GM12878 (cell line): ENCODE measurements at regions not wholly inside any gene's neighbourhood (a gene's known extent, or its start where the extent isn't known, plus 50 kb on each side); places are given as distances from the start of the nearest gene placed in this dataset.

Experiments used
- ATAC-seq: fragments of 200-7000 bp; cut with Tn5 transposase; 3 replicates; pipeline ENCODE4 v1.9.1; 2020; ENCODE audit warnings: mild to moderate bottlenecking, moderate library complexity
- BruUV-seq: library from RNA; stranded (reverse); fragments of 400-500 nt; replicated peaks from 2 replicates; lab custom pipeline; 2021; lab: Mats Ljungman, UMichigan
- CTCF ChIA-PET: fragments of 300-600 bp; sonication (Branson Sonifier 250); formaldehyde crosslinking; extraction: SDS; loops from one replicate; lab custom pipeline; 2021; ENCODE audit warnings: inconsistent platforms; lab: Yijun Ruan, JAX
- POLR2A ChIA-PET: fragments of 350-600 bp; formaldehyde crosslinking; extraction: SDS; loops from one replicate; lab custom pipeline; 2021; ENCODE audit warnings: inconsistent platforms; lab: Charles Lee
- RAD21 ChIA-PET: fragments of 300-600 bp; sonication (Branson Sonifier 250); formaldehyde crosslinking; loops from one replicate; lab custom pipeline; 2023; ENCODE audit warnings: antibody characterized with exemption; ENCODE audit not compliant: unreplicated experiment; lab: Charles Lee
- SMC1A ChIA-PET: fragments of 300-600 bp; sonication (Branson Sonifier 250); formaldehyde crosslinking; loops from one replicate; lab custom pipeline; 2023; ENCODE audit not compliant: unreplicated experiment, uncharacterized antibody; lab: Charles Lee
- DNase-seq: peaks from one replicate; pipeline ENCODE4 v3.0.0-alpha.2; 2011; ENCODE audit warnings: low read depth, low spot score
- FAIRE-seq: peaks from 3 replicates; lab custom pipeline; 2011; peaks lifted over from hg19 to GRCh38; lab: Jason Lieb, UNC
- H2AFZ ChIP-seq: 2 replicates; pipeline ENCODE4 v1.6.0; 2011; ENCODE audit warnings: low read depth, low read length, control low read depth; ENCODE audit not compliant: control insufficient read depth
- H3K27ac ChIP-seq: 2 replicates; pipeline ENCODE4 v1.5.1; 2011; ENCODE audit warnings: control low read depth; ENCODE audit not compliant: control insufficient read depth, insufficient read depth
- H3K27me3 ChIP-seq, 2 experiments: replicated peaks in 1 of 2; 2 replicates each; pipeline versions ENCODE4 v1.6.0 to v1.6.1; 2011; ENCODE audit warnings: low read length in 1 of 2; ENCODE audit not compliant: control insufficient read depth in 2 of 2, insufficient read depth in 2 of 2
- H3K36me3 ChIP-seq, 2 experiments: 2 replicates each; pipeline ENCODE4 v1.5.1; 2011; ENCODE audit warnings: low read length in 1 of 2; ENCODE audit not compliant: control insufficient read depth in 2 of 2, insufficient read depth in 2 of 2
- H3K4me1 ChIP-seq: 2 replicates; pipeline ENCODE4 v1.6.1; 2011; ENCODE audit warnings: mild to moderate bottlenecking, low read length, moderate library complexity, mixed read lengths; ENCODE audit not compliant: control insufficient read depth, insufficient read depth
- H3K4me2 ChIP-seq: 2 replicates; pipeline ENCODE4 v1.6.0; 2011; ENCODE audit warnings: control low read depth; ENCODE audit not compliant: control insufficient read depth, insufficient read depth
- H3K4me3 ChIP-seq: fragments of 200-600 bp; sonication (generic); 2 replicates; pipeline ENCODE4 v1.5.1; 2016
- H3K79me2 ChIP-seq: 2 replicates; pipeline ENCODE4 v1.6.0; 2011; ENCODE audit warnings: low read length; ENCODE audit not compliant: control insufficient read depth, insufficient read depth
- H3K9ac ChIP-seq: 2 replicates; pipeline ENCODE4 v1.8.0; 2011; ENCODE audit warnings: low read length, control low read depth, mixed read lengths; ENCODE audit not compliant: control insufficient read depth, insufficient read depth
- H3K9me3 ChIP-seq: replicated peaks from 3 replicates; pipeline ENCODE4 v1.5.1; 2011; ENCODE audit warnings: mild to moderate bottlenecking, low read length; ENCODE audit not compliant: control insufficient read depth, insufficient read depth
- H4K20me1 ChIP-seq: 2 replicates; pipeline ENCODE4 v1.6.0; 2011; ENCODE audit not compliant: control insufficient read depth, insufficient read depth
- ATF2 ChIP-seq: IDR thresholded peaks from 2 replicates; pipeline ENCODE4 v1.6.1; 2012; ENCODE audit warnings: low read length, inconsistent platforms
- CHD2 ChIP-seq: IDR thresholded peaks from 2 replicates; pipeline ENCODE4 v1.6.1; 2011; ENCODE audit warnings: low read depth, low read length, improper control_type of control experiment, borderline replicate concordance
- CREB1 ChIP-seq: IDR thresholded peaks from 2 replicates; pipeline ENCODE4 v1.6.1; 2012; ENCODE audit warnings: low read depth, mild to moderate bottlenecking, inconsistent platforms
- DPF2 ChIP-seq: fragments of 450-650 bp; IDR thresholded peaks from 2 replicates; pipeline ENCODE4 v1.6.1; 2017; ENCODE audit warnings: mild to moderate bottlenecking
- FOXM1 ChIP-seq: IDR thresholded peaks from 2 replicates; pipeline ENCODE4 v1.6.1; 2012; ENCODE audit warnings: low read depth, mild to moderate bottlenecking, inconsistent platforms, low read length, moderate library complexity
- GABPA ChIP-seq: IDR thresholded peaks from 2 replicates; pipeline ENCODE4 v1.6.1; 2014; ENCODE audit warnings: antibody characterized with exemption, low read depth, mild to moderate bottlenecking, inconsistent platforms
- IRF4 ChIP-seq: IDR thresholded peaks from 2 replicates; pipeline ENCODE4 v1.6.1; 2011; ENCODE audit warnings: low read depth, low read length
- PAX8 ChIP-seq: fragments of 450-650 bp; IDR thresholded peaks from 2 replicates; pipeline ENCODE4 v1.6.1; 2017; ENCODE audit warnings: mild to moderate bottlenecking, moderate library complexity
- RAD51 ChIP-seq: fragments of 450-650 bp; IDR thresholded peaks from 2 replicates; pipeline ENCODE4 v1.6.1; 2016; ENCODE audit warnings: moderate library complexity, mild to moderate bottlenecking, inconsistent platforms
- SIN3A ChIP-seq: IDR thresholded peaks from 2 replicates; pipeline ENCODE4 v1.6.1; 2012; ENCODE audit warnings: low read depth, low read length, improper control_type of control experiment
- YBX1 ChIP-seq: fragments of 450-650 bp; IDR thresholded peaks from 2 replicates; pipeline ENCODE4 v1.6.1; 2016; ENCODE audit warnings: antibody characterized with exemption
- ZBED1 ChIP-seq: IDR thresholded peaks from 2 replicates; pipeline ENCODE4 v1.6.1; 2016; ENCODE audit warnings: borderline replicate concordance
- WGBS: methylation state at CpG from one replicate; pipeline ENCODE4 v1.1.6; 2016; ENCODE audit warnings: low lambda C conversion rate; ENCODE audit not compliant: insufficient replicate concordance, insufficient coverage; ENCODE audit errors: missing lambda C conversion rate; 5-methylcytosine and 5-hydroxymethylcytosine counted together
- in situ Hi-C: fragments of 300-500 bp; cut with MboI; formaldehyde crosslinking; loops from 9 replicates; pipeline ENCODE4 v1.14.3; 2018; ENCODE audit warnings: mixed read lengths
- intact Hi-C: fragments of 100-400 bp; cut with micrococcal nuclease; formaldehyde crosslinking; loops from one replicate; pipeline ENCODE4 v1.14.2; 2022; ENCODE audit not compliant: unreplicated experiment
- TF ChIP-seq, protein P1 (sequence below): fragments of 450-650 bp; IDR thresholded peaks from 2 replicates; pipeline ENCODE4 v1.6.1; 2017; ENCODE audit warnings: borderline replicate concordance

GRCh38 chr3:70811880-70812279 lies 499.4 kb upstream of the MDFIC2 start:
- H3K27me3 ChIP-seq: no peaks in the 10 kb centered on the region
- H3K4me3 ChIP-seq: no peak overlapping the region
- H3K4me2 ChIP-seq: no peak overlapping the region
- no peak for TF ChIP-seq FOXM1
- TF ChIP-seq YBX1: no peak
- no peak for TF ChIP-seq ZBED1
- no peaks in the 10 kb centered on the region for H3K36me3 ChIP-seq
- no peak for DNase-seq
- intact Hi-C loops: no loop called here
- H3K27ac ChIP-seq: no peak overlapping the region
- ChIA-PET CTCF (interaction anchor here (0.6 kb wide), 1 partner anchor 713 kb away, joined by 3 read pairs; no protein-coding TSS in a partner anchor), POLR2A (no interaction called here), RAD21 (no interaction called here), SMC1A (no interaction called here)
- no peak for FAIRE-seq
- H3K4me1 ChIP-seq: no peaks in the 10 kb centered on the region
- H3K79me2 ChIP-seq: no peaks in the 10 kb centered on the region
- 0% methylated on average over 2 of the region's 2 CpGs for WGBS
- no TSS peak for BruUV-seq
- no peak overlapping the region for H2AFZ ChIP-seq
- H3K9me3 ChIP-seq: no peaks in the 10 kb centered on the region
- H3K9ac ChIP-seq: no peak overlapping the region
- no peak for ATAC-seq
- in situ Hi-C loops: no loop called here
- H4K20me1 ChIP-seq: no peaks in the 10 kb centered on the region

GRCh38 chr3:70808881-70809280 lies 496.4 kb upstream of the MDFIC2 start:
- Histone ChIP-seq H3K4me1 (no peaks in the 10 kb centered on the region), H3K9ac (no peak overlapping the region), H3K36me3 (no peaks in the 10 kb centered on the region), H2AFZ (no peak overlapping the region), H3K9me3 (no peaks in the 10 kb centered on the region), H3K79me2 (no peaks in the 10 kb centered on the region), H3K4me3 (no peak overlapping the region), H4K20me1 (no peaks in the 10 kb centered on the region), H3K27ac (no peak overlapping the region), H3K4me2 (no peak overlapping the region), H3K27me3 (no peaks in the 10 kb centered on the region)
- ChIA-PET POLR2A (no interaction called here), SMC1A (no interaction called here), CTCF (no interaction called here), RAD21 (no interaction called here)
- WGBS: 13% methylated on average over 1 of the region's 1 CpG
- in situ Hi-C loops (no loop called here), intact Hi-C loops (no loop called here)
- no peak for TF ChIP-seq PAX8
- TF ChIP-seq, protein P1, sequence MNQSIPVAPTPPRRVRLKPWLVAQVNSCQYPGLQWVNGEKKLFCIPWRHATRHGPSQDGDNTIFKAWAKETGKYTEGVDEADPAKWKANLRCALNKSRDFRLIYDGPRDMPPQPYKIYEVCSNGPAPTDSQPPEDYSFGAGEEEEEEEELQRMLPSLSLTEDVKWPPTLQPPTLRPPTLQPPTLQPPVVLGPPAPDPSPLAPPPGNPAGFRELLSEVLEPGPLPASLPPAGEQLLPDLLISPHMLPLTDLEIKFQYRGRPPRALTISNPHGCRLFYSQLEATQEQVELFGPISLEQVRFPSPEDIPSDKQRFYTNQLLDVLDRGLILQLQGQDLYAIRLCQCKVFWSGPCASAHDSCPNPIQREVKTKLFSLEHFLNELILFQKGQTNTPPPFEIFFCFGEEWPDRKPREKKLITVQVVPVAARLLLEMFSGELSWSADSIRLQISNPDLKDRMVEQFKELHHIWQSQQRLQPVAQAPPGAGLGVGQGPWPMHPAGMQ: no peak
- no peak for TF ChIP-seq CREB1
- no peak for TF ChIP-seq SIN3A
- TF ChIP-seq GABPA: no peak
- TF ChIP-seq IRF4: no peak
- no peak for TF ChIP-seq DPF2
- TF ChIP-seq RAD51: no peak
- TF ChIP-seq CHD2: no peak
- no peak for TF ChIP-seq ATF2
- no TSS peak for BruUV-seq
- FAIRE-seq: no peak
- no peak for ATAC-seq
- no peak for DNase-seq
